Common myeloid progenitor, CD34-positive (primary cell): ENCODE measurements at regions not wholly inside any gene's neighbourhood (a gene's known extent, or its start where the extent isn't known, plus 50 kb on each side); places are given as distances from the start of the nearest gene placed in this dataset.

ENCODE experiments used
- CTCF ChIA-PET: fragments of 350-600 bp; sonication (Branson Sonifier 250); formaldehyde crosslinking; loops from one replicate; lab custom pipeline; 2021; ENCODE audit warnings: antibody characterized with exemption; lab: Charles Lee
- POLR2A ChIA-PET: fragments of 350-600 bp; sonication (Branson Sonifier 250); formaldehyde crosslinking; loops from one replicate; lab custom pipeline; 2021; ENCODE audit warnings: antibody characterized with exemption; lab: Charles Lee
- DNase-seq, 3 donors: peaks; one replicate each; pipeline versions ENCODE4 v3.0.0 to v3.0.0-alpha.2; 2013
- H3K27ac ChIP-seq, 2 experiments: 1 replicate in 1 of 2; 2 replicates in 1 of 2; pipeline ENCODE4 v1.7.0; 2013; ENCODE audit warnings: inconsistent platforms in 2 of 2, low read length in 2 of 2, mild to moderate bottlenecking in 2 of 2, low read depth in 1 of 2, moderate library complexity in 1 of 2; ENCODE audit not compliant: severe bottlenecking in 2 of 2, insufficient read depth in 1 of 2, poor library complexity in 1 of 2
- H3K27me3 ChIP-seq, 5 experiments: replicated peaks in 2 of 5; 1 replicate in 3 of 5; 2 replicates in 2 of 5; pipeline versions ENCODE4 v1.6.1 to v1.7.0; 2013; ENCODE audit warnings: low read length in 4 of 5, mild to moderate bottlenecking in 2 of 5, moderate library complexity in 2 of 5, inconsistent platforms in 1 of 5; ENCODE audit not compliant: insufficient read depth in 5 of 5, control insufficient read depth in 4 of 5
- H3K36me3 ChIP-seq, 4 experiments: 1 replicate in 2 of 4; 2 replicates in 2 of 4; pipeline versions ENCODE4 v1.6.1 to v1.7.0; 2013; ENCODE audit warnings: low read length in 3 of 4, control low read depth in 1 of 4, mild to moderate bottlenecking in 1 of 4; ENCODE audit not compliant: control insufficient read depth in 4 of 4, insufficient read depth in 4 of 4
- H3K4me1 ChIP-seq, 4 experiments: 1 replicate in 3 of 4; 2 replicates in 1 of 4; pipeline versions ENCODE4 v1.6.1 to v1.7.1; 2013; ENCODE audit warnings: low read length in 3 of 4, mild to moderate bottlenecking in 3 of 4, control low read depth in 1 of 4, inconsistent platforms in 1 of 4, moderate library complexity in 1 of 4; ENCODE audit not compliant: control insufficient read depth in 4 of 4, insufficient read depth in 4 of 4; ENCODE audit errors: control extremely low read depth in 1 of 4
- H3K4me3 ChIP-seq, 7 experiments: 1 replicate in 4 of 7; 2 replicates in 3 of 7; pipeline versions ENCODE4 v1.5.1 to v1.7.0; 2013; ENCODE audit warnings: mild to moderate bottlenecking in 7 of 7, low read length in 6 of 7, moderate library complexity in 6 of 7, inconsistent platforms in 2 of 7, low read depth in 2 of 7, control low read depth in 1 of 7; ENCODE audit not compliant: insufficient read depth in 4 of 7, control insufficient read depth in 1 of 7; ENCODE audit errors: extremely low read depth in 1 of 7
- H3K9me3 ChIP-seq, 5 experiments: 1 replicate in 4 of 5; 2 replicates in 1 of 5; pipeline versions ENCODE4 v1.6.1 to v1.7.1; 2013; ENCODE audit warnings: low read length in 4 of 5, mild to moderate bottlenecking in 2 of 5, inconsistent platforms in 1 of 5, low read depth in 1 of 5, moderate library complexity in 1 of 5; ENCODE audit not compliant: control insufficient read depth in 4 of 5, insufficient read depth in 2 of 5; ENCODE audit errors: control extremely low read depth in 1 of 5
- WGBS: methylation state at CpG from one replicate; pipeline ENCODE4 v1.1.5; 2013; ENCODE audit not compliant: insufficient coverage; 5-methylcytosine and 5-hydroxymethylcytosine counted together

DNA sequence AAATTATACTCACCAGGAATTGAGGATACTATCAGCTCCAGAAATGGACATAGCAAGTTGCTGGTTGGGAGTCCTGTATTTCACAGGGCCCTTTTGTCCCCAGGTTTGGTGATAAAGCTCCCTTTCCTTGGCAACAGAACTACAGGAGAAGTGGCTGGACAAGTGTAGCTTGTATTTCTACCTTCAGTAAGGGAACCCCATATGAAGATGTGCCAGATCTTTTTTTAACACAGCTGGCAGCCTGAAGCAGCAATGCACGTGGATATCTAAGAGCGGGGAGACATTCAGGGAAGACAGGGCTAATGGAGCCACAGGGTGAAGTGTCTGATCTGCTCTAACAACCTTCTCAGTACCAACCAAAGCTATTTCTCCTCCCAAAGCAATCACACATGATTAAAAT lies 373.9 kb upstream of the ID4 start:
- POLR2A ChIA-PET = no interaction called here
- Histone ChIP-seq H3K9me3 (no peaks in the 10 kb centered on the region), H3K27ac (no peak overlapping the region), H3K27me3 (no peaks in the 10 kb centered on the region), H3K4me1 (no peaks in the 10 kb centered on the region), H3K4me3 (no peak overlapping the region), H3K36me3 (no peaks in the 10 kb centered on the region)
- no peak for DNase-seq
- CTCF ChIA-PET = no interaction called here
- WGBS = 100% methylated on average over 2 of the region's 2 CpGs

DNA sequence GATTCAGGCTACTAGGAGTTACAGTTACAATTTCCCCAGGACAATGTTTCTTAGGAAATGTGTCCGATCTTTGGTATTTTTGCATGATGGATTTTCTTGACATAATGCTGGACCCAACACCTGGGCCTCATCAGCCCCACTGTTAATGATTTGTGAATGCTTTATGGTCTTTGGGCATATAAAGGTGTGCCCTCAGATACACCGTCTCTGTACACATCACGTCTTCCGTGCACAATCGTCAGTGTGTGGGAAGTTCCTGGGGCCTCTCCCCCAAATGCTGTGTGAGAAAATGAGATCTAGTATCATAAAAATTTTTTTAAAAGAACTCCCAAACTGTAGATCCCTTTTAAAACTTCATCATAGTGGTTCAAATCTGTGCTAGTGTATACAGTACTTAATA lies 373.2 kb upstream of the ID4 start:
- no peak for DNase-seq
- Histone ChIP-seq H3K27ac (no peak overlapping the region), H3K27me3 (no peaks in the 10 kb centered on the region), H3K36me3 (no peaks in the 10 kb centered on the region), H3K4me1 (no peaks in the 10 kb centered on the region), H3K4me3 (no peak overlapping the region), H3K9me3 (no peaks in the 10 kb centered on the region)
- ChIA-PET POLR2A (no interaction called here), CTCF (no interaction called here)
- 97% methylated on average over 4 of the region's 5 CpGs for WGBS

DNA sequence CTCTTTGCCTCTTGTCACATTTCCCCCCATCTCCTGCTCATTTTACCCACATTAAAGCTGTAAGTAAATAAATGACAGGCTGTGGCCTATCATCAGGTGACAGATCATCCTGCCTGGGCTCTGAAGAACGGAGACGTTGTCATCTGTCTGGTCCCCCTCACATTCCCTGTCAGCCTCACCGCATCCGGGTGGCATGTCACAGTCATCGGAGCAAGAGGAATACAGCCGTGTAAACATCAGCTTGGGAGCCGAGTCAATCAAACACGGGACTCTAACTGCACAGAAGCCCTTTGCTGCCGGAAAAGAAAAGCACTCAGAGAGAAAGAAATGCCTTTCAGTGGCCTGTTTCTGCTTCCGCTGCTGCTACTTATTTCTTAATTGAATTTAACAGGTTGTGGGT lies 371.9 kb upstream of the ID4 start:
- no peaks in the 10 kb centered on the region for H3K4me1 ChIP-seq
- 81% methylated on average over 9 of the region's 10 CpGs for WGBS
- no peak overlapping the region for H3K27ac ChIP-seq
- no peaks in the 10 kb centered on the region for H3K27me3 ChIP-seq
- H3K4me3 ChIP-seq = no peak overlapping the region
- no peaks in the 10 kb centered on the region for H3K9me3 ChIP-seq
- ChIA-PET CTCF (no interaction called here), POLR2A (no interaction called here)
- no peak for DNase-seq
- H3K36me3 ChIP-seq = no peaks in the 10 kb centered on the region

DNA sequence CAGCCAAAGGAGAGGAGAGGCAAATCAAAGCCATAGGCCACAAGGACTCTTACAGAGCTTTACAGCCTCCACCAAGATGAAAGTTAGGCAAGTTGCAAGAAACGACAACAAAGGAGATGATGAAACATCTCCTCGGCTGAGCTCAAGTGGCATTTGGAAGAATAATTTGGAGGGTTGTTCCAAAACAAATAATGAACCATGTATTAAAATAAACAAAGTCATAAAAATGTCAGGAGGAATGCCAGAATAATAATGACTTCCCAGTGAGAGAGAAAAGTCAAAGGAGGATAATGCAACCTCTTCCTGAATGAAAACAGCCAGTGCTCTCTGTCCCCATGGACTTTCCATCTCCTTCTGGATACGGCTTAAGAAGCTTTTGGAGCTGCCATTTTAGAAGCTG lies 371.4 kb upstream of the ID4 start:
- WGBS = no CpG with 5 or more reads among the region's 3 CpGs
- Histone ChIP-seq H3K27ac (no peak overlapping the region), H3K4me1 (no peaks in the 10 kb centered on the region), H3K9me3 (no peaks in the 10 kb centered on the region), H3K4me3 (no peak overlapping the region), H3K36me3 (no peaks in the 10 kb centered on the region), H3K27me3 (no peaks in the 10 kb centered on the region)
- DNase-seq = no peak
- ChIA-PET CTCF (no interaction called here), POLR2A (no interaction called here)

DNA sequence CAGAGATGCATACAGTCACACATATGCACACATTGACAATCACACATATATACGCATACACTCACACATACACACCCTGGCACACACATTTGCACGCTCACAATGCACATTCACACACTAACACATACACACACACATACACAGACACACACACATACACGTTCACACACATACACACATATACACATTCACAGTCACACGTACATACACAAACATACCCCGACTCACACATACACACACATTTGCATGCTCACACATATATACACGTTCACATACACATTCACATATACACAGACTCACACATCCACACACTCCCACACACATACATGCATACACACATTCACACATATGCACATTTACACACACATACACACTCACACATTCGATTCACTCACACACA lies 366.8 kb upstream of the ID4 start:
- 80% methylated on average over 6 of the region's 7 CpGs for WGBS
- ChIA-PET CTCF (no interaction called here), POLR2A (no interaction called here)

DNA sequence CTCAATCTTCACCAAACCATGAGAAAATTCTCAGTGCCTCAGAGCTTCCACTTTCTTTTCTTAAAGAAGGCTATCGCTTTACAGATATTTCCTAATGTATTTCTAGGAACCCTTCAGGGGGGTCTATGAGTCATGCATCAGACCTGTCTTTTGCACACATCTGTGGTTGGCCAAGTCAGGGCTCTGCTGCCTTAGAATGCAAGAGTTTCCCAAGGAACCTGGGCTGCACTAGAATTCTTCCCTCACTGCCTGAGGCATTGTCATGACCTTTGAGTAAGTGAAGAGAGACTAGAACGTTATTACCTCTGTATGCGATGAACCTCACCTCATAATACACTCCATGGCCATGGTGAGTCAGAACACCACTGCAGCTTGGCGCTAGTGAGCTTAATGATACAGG lies 365.0 kb upstream of the ID4 start:
- DNase-seq = no peak
- H3K36me3 ChIP-seq = no peaks in the 10 kb centered on the region
- ChIA-PET CTCF (no interaction called here), POLR2A (no interaction called here)
- H3K4me1 ChIP-seq = no peaks in the 10 kb centered on the region
- 89% methylated on average over 3 of the region's 4 CpGs for WGBS
- H3K9me3 ChIP-seq = no peaks in the 10 kb centered on the region
- H3K27ac ChIP-seq = no peak overlapping the region
- no peak overlapping the region for H3K4me3 ChIP-seq
- no peaks in the 10 kb centered on the region for H3K27me3 ChIP-seq

More for the DNA sequence above, 366.8 kb upstream of the ID4 start:
- H3K27ac ChIP-seq = no peak overlapping the region
- no peaks in the 10 kb centered on the region for H3K4me1 ChIP-seq
- H3K27me3 ChIP-seq = no peaks in the 10 kb centered on the region
- DNase-seq = no peak
- H3K4me3 ChIP-seq = no peak overlapping the region
- H3K36me3 ChIP-seq = no peaks in the 10 kb centered on the region
- no peaks in the 10 kb centered on the region for H3K9me3 ChIP-seq

DNA sequence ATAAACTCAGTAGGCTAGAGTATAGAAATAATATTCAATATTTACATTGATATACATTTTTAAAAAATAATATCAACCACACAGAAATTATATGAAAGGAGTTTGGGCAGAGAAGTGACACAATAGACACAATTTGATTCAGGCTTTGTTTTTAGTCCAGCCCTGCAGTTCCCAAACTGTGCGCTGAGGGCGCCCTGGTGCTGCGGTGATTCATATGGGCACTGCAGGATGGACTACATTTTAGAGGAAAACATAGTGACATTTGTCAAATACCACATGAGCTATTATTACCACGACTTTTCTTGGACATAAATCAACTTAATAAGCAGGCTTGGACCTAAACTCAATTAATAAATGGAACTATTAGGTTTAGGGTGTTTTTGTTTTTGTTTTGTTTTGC lies 364.3 kb upstream of the ID4 start:
- Histone ChIP-seq H3K27me3 (no peaks in the 10 kb centered on the region), H3K9me3 (no peaks in the 10 kb centered on the region), H3K27ac (no peak overlapping the region), H3K36me3 (no peaks in the 10 kb centered on the region), H3K4me3 (no peak overlapping the region), H3K4me1 (no peaks in the 10 kb centered on the region)
- 76% methylated on average over 3 of the region's 4 CpGs for WGBS
- ChIA-PET POLR2A (no interaction called here), CTCF (no interaction called here)
- DNase-seq = no peak
